Hippocampal formation (tissue), 2 donors: ENCODE measurements at regions not wholly inside any gene's neighbourhood (a gene's known extent, or its start where the extent isn't known, plus 50 kb on each side); places are given as distances from the start of the nearest gene placed in this dataset.
"Not testable (repeated sequence)": the region's sequence is repeated elsewhere in the genome, so short reads cannot be mapped to it uniquely, and the experiment has no call there.

Experiments
- DNase-seq, 2 donors: peaks; one replicate each; lab custom pipeline; 2025; lab: John Stamatoyannopoulos, UW

DNA sequence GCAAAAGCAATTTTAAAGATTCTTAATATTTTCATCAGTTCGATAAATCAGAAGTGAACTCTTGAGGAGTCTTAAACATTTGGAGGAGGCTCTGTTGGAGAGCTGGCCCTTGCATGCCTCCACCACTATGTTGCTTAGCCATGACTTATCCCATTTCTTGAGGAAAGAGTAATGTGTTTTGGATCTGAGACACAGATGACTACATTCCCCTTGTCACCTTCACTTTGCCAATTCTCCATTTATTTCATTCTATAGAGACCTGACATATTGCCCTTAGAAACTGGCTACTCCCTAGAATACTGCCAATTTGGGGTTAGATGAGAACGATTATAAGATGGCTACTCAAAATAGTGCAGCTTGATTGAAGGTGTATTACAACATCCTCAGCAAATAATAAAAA is 157.4 kb upstream of the TMEM260 start:
- DNase-seq: no peak

DNA sequence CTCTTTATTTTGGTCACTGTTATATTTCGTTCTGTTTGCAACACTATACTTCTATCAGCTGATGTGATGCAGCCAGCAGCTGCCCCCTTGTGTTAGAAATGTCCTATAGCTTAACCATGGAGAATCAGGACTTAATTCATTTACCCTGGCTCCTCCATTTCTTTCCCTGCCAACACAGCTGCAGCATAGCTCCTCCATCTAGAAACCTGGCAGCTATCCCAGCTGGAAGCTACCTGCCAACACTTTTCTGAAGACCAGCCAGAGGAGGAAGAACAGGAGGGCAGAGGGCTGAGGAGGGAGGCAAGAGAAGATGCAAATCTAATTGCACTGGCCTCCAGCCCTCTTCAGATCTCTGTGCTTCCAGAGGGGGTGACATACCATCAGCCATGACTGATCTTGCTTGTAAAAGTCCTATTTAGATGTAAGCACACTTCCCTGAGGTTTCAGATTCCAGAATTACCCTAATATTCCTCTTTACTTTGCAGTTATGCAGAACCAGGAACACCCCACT is 156.8 kb upstream of the TMEM260 start:
- peak; percentile 15 to 61 for DNase-seq

DNA sequence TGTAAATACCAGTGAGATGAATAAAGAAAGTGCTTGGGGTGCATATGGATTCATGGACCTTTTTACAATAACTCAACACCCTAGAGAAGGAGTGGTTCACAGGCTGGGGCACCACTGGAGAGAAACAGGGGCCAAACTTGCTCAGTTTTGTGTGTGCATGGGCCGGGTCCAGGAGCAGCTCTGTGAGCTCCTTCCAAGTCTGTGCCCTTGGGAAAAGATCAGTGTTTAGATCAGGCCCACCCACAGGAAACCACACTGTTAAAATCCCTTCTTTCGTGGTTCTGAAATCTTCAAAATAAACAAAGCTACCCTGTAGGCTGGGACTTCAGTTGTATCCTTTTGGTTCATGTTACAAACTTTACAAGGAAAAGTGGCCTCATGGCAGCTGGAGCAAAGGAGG is 156.1 kb upstream of the TMEM260 start:
- DNase-seq: no peak

DNA sequence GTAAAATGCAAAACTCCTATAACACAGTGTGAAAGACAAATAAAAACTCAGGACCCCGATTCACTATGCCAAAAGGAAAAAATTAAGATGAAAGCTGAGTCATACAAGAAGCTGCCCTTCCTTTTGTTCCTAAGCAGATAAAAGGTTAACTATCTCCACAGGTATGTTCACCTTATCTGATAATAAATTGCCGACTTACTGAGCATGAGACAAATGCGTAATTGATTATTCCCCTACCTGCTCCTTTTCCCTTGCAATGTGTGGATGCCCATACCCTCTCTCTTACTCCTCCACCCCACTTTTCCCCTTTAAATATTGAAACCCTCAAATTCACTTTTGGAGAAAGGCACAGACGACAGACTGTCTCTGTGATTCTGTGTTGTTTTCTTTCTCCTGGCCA is 148.6 kb upstream of the TMEM260 start:
- no peak for DNase-seq

DNA sequence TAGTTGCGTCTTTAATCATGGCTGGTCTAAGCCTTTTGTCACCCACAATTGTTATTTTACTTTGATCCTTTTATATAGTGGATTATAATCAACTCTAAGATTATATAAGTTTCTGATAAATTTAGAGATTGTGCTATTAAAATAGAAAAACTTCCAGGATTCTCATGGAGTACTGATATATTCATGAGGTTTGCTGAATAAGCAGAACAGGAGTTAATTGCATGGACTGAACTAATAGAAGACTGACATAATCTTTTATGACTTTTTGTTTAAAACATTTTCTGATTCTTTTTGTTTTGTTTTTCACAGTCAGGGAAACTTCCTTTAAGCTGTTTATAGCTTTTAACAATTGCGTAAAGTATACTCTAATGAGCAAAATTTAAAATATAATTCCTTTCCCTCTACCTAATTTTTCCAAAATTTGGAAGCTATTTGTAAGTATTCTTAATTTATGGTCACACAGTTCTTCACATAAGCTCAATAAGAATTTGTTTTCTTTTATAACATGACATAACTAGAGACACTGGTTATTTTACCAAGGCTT is 129.9 kb upstream of the TMEM260 start:
- DNase-seq: no peak

DNA sequence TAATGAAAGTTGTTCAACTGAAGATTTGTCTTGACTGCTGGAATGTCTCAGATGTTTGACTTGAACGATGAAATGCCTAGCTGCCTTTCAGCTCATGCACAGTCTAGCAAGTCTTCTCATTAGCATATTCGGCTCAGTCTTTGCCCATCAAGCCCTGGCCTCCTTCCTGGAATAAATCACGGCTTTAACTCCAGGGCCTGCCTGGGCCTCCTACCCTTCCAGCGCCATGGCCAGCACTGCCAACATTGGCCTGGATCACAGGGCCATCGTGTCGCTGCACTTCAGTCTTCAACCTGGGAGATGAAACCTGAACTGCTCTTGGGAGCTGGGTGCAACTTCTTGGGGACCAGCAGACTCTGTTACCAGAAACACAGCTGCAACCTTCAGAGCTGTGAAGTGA is 126.7 kb upstream of the TMEM260 start:
- no peak for DNase-seq

DNA sequence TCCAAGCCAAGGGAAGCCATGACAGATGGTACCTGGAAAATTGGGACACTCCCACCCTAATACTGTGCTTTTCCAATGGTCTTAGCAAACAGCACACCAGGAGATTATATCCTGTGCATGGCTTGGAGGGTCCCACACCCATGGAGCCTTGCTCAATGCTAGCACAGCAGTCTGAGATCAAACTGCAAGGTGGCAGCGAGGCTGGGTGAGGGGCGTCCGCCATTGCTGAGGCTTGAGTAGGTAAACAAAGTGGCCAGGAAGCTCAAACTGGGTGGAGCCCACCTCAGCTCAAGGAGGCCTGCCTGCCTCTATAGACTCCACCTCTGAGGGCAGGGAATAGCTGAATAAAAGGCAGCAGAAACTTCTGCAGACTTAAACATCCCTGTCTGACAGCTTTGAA is 124.9 kb upstream of the TMEM260 start:
- DNase-seq: not testable (repeated sequence)

DNA sequence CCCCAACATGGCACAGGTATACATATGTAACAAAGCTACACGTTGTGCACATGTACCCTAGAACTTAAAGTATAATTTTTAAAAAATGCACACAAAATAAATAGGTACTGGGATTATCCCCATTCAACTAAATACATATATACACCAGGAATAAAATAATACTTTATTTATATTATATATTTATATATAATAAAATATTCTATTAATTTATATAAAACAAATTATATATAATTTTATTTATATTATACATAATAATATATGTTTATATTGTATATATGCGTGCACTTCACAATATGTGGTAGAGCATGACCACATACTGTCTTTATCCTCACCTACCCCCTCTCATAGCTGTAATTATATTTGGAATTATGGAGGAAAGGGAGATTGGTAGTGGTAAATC is 119.1 kb upstream of the TMEM260 start:
- DNase-seq: no peak

DNA sequence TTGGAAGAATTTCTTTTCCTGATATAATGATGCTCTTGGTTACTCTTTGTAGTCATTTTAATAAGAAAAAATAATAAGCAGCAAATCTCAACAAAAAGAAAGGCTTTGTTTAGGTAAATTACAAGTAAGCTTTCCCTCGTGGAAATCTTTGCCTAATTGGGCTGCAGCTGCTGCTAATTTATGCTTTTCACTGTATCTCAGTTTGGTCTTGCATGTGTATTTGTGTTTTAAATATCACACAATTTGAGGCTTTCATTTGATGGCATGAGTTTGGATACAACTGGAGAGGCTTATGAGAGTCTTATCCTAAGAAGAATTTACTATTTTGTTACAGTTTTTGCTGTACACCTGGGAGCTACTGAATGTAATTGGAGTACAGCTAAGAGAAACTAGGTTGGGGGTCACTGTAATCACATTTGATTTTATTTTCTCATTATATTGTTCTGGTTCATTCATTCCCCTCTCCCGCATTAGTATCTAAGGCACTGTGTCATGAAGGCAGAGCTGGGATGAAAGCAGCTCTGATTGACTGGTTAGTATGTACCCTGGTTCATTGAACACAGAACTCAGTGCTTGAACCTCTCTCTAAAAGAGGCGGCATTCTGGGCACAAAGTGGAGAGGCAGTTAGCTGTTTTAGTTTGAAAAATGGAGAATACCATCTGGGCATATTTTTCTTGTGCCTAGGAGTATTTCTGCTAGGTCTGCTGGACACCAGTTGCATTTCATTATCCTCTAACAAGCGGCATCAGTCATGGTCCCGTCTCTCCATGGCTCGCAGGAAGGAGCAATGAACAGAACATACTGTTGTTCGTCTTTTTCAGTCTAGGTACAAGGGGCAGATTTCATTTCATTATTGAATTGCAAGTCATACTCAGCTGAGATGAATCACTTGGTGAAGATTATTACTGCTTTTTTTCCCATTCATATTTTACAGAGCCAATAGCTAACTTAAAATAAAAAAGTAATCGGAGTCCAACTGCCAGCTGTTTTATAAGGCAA is 118.0 kb upstream of the TMEM260 start:
- no peak for DNase-seq

DNA sequence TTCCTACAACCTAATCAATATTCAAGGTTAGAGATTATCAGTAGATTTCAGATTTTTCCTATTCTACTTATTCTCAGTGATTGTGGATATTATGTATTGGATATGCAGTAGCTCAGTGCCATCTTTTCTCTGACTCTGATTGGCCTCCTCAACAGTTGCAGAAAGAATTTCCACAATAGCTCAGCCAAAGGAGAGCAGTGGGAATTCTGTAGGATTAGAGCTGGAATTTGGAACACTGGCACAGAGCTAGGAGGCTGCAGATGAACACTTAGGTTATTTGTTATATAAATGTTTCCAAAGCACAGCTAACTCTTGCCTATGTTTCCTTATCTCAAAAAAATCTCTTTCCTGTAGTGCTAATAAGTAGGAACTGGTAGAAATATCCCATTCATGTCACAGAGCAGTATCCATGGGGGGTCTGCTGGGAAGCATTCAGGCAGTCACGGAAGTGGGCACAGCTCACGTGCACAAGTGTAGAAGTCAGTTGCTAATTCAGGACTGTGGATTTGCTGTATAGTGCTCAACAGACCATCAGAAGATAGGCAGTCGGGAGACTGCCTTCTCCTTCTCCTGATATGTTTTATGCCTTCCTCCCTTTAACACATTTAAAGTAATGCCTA is 116.2 kb upstream of the TMEM260 start:
- no peak for DNase-seq

DNA sequence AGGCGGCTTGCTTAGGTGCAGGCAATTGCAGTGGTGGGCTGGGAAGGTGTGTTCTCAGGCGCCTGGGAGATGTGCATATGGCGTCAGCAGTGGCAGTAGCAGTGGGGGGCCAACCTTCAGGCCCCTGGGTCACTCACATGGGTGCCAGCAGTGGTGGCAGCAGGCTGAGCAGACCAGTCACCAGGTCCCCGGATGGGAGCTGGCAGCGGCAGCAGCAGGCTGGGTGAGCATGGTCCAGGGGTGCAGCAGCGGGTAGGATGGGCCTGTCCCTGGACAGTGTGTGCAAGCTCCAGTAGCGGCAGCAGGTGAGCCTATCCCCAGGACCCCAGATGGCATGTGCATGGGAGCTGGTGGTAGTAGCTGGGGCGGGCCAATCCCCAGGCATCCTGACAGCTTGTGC is 108.5 kb upstream of the TMEM260 start:
- DNase-seq: no peak

DNA sequence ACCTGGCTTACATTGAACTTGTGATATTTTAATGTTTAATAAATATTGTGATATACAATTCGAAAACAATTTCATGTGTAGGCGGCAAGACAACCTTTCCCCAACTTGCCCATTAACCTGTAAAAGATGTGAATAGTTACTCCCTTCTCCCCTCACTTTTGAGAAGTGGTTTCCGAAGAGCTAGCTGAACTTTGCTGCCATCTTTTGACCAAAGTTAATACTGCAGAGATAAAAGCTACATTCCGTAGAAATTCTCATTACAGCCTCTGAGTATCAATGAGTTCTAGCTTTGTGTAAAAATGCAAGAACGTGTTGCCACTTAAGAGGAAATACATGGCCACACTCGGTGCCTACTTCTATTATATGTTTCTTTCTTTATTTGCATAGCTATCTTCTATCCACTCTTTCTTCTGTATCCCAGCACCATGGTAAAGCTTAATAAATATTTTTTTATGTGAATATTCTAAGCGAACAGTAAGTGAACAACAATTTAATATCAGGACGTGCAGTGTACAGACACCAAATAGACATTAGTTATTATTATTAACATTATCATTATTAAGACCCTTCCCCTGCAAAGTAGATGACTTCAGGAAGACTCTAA is 105.1 kb upstream of the TMEM260 start:
- DNase-seq: peak in 1 of 2 donors; percentile 62

DNA sequence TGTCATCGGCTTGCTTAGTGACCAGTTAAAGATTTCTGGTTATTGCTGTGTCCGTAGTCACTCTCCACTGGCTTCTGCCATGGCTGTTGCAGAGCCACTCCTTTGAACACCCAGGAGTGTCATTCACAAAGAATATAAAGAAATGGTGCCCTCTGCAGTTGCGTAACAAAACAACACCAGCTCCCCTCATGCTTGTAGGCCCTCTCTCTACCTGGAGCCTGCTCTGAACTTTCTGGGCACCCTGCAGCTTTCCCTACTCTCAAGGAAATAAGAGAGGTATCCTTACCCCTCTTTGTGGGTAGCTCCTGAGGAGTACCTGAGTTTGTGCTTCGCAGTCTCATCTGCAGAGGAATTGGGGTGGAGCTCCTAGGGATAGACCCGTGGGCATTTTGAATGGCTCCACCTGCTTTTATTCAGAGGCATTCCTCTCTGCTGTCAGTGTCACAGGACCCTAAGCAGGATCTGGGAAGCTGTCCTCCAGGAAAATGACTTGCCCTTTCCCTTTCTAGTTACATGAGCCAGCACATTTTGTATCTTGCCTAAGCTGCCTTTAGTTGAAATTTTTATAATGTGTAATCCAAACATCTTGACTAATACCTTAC is 97.2 kb upstream of the TMEM260 start:
- DNase-seq: no peak

DNA sequence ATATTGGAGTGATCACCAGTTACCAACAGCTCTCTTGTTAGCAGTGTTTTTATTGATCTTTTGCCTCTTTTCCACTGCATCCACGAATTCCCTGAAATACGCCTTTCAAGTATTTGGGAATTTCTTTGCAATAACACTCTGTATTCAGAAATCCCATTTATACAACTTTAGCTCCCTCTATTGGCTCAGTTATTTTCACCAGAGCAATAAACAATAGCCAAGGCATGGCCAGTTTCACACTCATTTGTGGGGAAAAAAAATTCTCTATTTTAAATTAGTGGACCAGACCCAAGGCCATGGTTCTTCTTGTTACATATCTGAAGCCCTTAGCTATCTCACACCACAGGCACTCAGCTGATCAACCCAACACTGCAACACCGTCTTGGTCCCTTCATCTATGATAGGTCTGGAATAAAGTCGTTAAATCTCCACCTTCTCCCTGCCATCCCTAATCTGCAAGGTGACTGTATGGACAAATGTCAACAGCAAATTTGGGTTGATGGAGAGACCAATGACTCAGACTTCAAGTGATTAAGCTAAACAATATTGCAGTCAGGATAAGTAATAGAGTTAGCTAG is 92.4 kb upstream of the TMEM260 start:
- DNase-seq: no peak

DNA sequence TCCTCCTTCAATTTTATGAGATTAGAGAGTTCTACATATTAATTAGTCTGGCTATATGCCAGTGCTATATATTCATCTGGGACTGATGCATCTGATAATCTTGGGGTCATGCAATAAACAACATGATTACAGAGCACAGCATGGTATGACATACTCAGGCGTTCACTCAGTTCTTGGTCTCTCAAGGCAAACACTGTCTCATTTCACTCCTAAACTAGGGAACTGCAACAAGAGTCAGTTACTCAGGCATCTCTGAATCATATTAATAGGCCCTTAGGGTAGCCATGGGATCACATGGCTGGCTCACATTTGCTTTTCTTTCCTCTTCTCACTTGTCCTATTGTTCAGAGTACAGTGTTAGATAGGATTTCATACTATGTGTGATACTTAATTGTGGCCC is 91.8 kb upstream of the TMEM260 start:
- DNase-seq: no peak

DNA sequence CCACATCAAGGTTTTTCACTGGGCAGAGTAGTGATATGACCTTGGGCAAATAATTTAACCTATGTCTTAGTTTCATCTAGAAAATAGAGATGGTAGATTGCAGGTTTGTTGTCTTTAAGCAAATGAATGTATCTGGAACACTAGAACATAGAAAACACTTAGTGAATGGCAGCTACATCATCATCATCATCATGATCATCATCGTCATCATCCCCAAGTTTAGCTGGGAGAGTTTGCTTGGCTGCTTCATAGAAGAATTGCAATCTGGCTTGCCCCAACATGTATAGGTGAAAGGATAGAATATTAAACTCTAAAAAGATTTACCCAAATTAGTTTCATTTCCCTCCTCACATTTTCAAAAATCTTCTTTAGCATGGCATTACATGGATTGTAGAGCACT is 91.3 kb upstream of the TMEM260 start:
- DNase-seq: no peak

DNA sequence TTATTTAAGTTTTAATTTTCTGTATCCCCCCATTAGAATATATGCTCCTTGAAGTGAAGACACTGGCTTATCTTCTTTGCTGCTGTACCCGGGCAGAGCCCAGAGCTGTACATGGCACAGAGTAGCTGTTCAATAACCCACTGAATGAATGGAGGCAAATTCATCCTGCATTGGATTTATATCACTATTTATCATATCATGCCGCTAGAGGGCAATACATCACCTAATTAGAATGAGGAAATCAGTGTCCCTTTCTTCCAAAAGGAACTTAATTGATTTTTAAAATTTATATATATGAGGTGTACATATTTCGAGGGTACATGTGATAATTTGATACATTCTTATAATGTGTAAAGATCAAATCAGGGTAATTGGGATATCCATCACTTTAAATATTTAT is 89.2 kb upstream of the TMEM260 start:
- DNase-seq: no peak

DNA sequence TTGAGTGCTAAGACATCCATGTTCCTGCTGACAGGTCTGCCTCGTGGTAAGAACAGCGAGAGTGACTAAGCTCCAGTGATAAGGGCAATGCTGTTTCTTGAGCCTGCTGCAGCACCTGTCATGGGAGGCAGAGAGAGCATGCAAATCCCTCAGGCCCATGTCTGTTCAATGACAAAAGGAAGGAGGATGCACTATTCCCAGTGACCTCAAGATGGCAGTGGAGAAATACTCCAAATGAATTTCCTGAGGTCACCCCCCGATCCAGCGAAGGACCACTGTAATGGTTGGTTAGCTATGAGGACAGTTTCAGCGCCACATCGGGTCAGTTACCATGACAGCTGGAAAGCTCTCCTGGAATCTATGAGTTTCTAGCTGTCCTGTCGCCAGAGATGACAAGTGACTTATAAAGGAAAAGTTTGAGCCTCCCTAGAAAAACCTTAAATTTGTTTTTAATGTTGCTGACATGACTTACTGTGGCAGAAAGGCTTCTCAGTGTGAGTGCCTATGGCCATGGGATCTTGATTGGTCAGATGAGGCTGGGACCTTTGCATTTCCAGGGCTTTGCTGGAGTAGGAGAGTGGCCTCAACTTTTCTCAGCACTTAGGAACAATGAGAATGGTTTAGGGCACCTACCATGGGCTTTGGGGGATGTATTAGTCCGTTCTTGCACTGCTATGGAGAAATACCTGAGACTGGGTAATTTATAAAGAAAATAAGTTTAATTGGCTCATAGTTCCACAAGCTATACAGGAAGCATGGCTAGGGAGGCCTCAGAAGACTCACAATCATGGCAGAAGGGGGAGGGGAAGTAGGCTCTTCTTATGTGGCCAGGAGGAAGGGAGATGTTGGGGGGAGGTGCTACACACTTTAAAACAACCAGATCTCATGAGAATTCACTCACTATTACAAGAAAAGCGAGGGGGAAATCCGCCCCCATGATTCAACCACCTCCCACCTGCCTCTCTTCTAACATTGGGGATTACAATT is 88.0 kb upstream of the TMEM260 start:
- peak; percentile 6 to 36 for DNase-seq

DNA sequence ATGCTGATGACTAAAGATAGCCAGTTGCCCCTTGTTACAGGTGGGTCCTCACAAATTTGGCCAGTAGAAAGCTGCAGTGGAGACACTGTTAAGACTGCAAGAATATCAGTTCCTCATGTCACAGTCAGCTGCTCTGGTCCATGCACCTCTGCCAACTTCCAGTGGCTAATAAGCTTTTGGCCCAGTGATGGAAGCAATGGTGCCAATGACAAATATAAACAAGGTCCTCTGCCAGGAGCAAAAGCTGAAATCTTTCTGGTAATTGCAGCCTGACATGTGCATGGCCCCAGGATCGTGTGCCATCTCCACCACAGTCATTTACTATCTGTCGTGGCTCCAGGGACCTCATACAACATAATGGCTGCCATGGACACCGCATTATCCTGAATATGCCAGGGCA is 85.4 kb upstream of the TMEM260 start:
- no peak for DNase-seq

DNA sequence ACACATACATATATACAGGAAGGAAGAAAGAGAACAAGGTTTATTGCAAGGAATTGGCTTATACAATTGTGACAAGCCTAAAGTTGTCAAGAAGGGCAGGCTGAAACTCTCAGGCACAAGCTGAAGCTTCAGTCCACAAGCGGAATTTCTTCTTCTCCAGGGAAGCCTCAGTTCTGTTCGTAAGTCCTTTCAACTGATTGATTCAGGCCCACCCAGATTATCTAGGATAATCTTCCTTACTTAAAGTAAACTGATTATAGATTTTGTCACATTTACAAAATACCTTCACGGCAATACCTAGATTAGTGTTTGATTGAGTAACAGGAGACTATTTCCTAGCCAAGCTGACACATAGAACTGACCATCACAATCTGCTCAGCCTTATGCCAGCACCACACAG is 81.5 kb upstream of the TMEM260 start:
- DNase-seq: no peak
